HepG2 (cell line): ENCODE measurements at regions not wholly inside any gene's neighbourhood (a gene's known extent, or its start where the extent isn't known, plus 50 kb on each side); places are given as distances from the start of the nearest gene placed in this dataset.

Experiments used
- ASH2L ChIP-seq: fragments of 300-600, 200-600 bp; sonication (generic); IDR thresholded peaks from 2 replicates; pipeline ENCODE4 v1.7.0; 2017; ENCODE audit warnings: low read depth, mild to moderate bottlenecking, moderate library complexity, mixed read lengths, low read length; ENCODE audit not compliant: insufficient read length
- BCL6 ChIP-seq: IDR thresholded peaks from 2 replicates; pipeline ENCODE4 v1.6.1; 2016; ENCODE audit warnings: missing genetic modification reagents, missing compliant biosample characterization
- CBX2 ChIP-seq, 2 experiments: fragments of 200-600 bp in 1 of 2; sonication (generic); formaldehyde crosslinking in 1 of 2; IDR thresholded peaks; 2 replicates each; pipeline versions ENCODE4 v1.7.0 to v1.8.1; 2018 to 2022; ENCODE audit warnings: low read depth in 2 of 2, low read length in 1 of 2, mild to moderate bottlenecking in 1 of 2, missing genetic modification reagents in 1 of 2
- CREB1 ChIP-seq, 2 experiments: fragments of 450-650 bp in 1 of 2; IDR thresholded peaks; 2 replicates each; pipeline ENCODE4 v1.6.1; 2016 to 2017; ENCODE audit warnings: control low read depth in 1 of 2, mild to moderate bottlenecking in 1 of 2, missing compliant biosample characterization in 1 of 2, missing genetic modification characterization in 1 of 2
- KMT2B ChIP-seq: IDR thresholded peaks from 2 replicates; pipeline ENCODE4 v1.6.1; 2016; ENCODE audit warnings: missing genetic modification reagents, missing compliant biosample characterization
- SMC3 ChIP-seq: IDR thresholded peaks from 2 replicates; pipeline ENCODE4 v1.6.1; 2011; ENCODE audit warnings: low read length, improper control_type of control experiment
- TARDBP ChIP-seq: sonication (generic); formaldehyde crosslinking; IDR thresholded peaks from 2 replicates; pipeline ENCODE4 v1.8.0; 2022; ENCODE audit warnings: mild to moderate bottlenecking, missing genetic modification reagents
- ZNF331 ChIP-seq: sonication (generic); formaldehyde crosslinking; IDR thresholded peaks from 2 replicates; pipeline ENCODE4 v1.4.0; 2020; ENCODE audit warnings: missing genetic modification reagents
- ZNF75D ChIP-seq: sonication (generic); formaldehyde crosslinking; IDR thresholded peaks from 2 replicates; pipeline ENCODE4 v1.8.1; 2023; ENCODE audit warnings: missing genetic modification reagents, mild to moderate bottlenecking, borderline replicate concordance
- TF ChIP-seq, protein P1 (sequence below): sonication (generic); formaldehyde crosslinking; IDR thresholded peaks from 2 replicates; pipeline ENCODE4 v1.4.0; 2020; ENCODE audit warnings: missing genetic modification reagents, borderline replicate concordance
- TF ChIP-seq, protein P2 (sequence below): sonication (generic); formaldehyde crosslinking; IDR thresholded peaks from 2 replicates; pipeline ENCODE4 v1.4.0; 2020; ENCODE audit warnings: mild to moderate bottlenecking, missing genetic modification reagents
- TF ChIP-seq, protein P3 (sequence below): sonication (generic); formaldehyde crosslinking; IDR thresholded peaks from 2 replicates; pipeline ENCODE4 v1.5.0; 2020; ENCODE audit warnings: mild to moderate bottlenecking, missing genetic modification reagents, moderate library complexity
- TF ChIP-seq, protein P4 (sequence below): IDR thresholded peaks from 2 replicates; pipeline ENCODE4 v1.6.1; 2012; ENCODE audit warnings: inconsistent platforms

DNA sequence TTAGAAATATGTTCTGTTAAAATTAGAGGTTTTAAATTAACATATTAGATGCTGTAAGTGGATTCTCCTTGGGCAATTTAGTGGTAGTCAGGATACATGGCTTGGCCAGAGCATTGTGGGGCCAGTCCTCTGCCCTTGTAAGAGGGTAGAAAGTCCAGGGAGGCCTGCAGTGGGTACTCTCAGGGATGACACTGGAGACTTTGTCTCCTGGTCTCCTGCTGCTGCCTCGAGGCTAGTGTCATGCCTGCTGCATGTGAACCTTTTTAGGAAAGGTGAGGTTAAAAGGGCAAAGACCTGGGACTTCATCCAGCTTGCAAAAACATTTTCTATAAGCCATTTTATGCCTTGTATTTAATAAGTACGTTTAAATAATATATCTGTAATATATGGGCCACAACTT, 96.8 kb upstream of the PROK2 start:
- TF ChIP-seq, protein P1, sequence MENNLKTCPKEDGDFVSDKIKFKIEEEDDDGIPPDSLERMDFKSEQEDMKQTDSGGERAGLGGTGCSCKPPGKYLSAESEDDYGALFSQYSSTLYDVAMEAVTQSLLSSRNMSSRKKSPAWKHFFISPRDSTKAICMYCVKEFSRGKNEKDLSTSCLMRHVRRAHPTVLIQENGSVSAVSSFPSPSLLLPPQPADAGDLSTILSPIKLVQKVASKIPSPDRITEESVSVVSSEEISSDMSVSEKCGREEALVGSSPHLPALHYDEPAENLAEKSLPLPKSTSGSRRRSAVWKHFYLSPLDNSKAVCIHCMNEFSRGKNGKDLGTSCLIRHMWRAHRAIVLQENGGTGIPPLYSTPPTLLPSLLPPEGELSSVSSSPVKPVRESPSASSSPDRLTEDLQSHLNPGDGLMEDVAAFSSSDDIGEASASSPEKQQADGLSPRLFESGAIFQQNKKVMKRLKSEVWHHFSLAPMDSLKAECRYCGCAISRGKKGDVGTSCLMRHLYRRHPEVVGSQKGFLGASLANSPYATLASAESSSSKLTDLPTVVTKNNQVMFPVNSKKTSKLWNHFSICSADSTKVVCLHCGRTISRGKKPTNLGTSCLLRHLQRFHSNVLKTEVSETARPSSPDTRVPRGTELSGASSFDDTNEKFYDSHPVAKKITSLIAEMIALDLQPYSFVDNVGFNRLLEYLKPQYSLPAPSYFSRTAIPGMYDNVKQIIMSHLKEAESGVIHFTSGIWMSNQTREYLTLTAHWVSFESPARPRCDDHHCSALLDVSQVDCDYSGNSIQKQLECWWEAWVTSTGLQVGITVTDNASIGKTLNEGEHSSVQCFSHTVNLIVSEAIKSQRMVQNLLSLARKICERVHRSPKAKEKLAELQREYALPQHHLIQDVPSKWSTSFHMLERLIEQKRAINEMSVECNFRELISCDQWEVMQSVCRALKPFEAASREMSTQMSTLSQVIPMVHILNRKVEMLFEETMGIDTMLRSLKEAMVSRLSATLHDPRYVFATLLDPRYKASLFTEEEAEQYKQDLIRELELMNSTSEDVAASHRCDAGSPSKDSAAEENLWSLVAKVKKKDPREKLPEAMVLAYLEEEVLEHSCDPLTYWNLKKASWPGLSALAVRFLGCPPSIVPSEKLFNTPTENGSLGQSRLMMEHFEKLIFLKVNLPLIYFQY (CRISPR knock-in tag), result no peak
- TF ChIP-seq, protein P2, sequence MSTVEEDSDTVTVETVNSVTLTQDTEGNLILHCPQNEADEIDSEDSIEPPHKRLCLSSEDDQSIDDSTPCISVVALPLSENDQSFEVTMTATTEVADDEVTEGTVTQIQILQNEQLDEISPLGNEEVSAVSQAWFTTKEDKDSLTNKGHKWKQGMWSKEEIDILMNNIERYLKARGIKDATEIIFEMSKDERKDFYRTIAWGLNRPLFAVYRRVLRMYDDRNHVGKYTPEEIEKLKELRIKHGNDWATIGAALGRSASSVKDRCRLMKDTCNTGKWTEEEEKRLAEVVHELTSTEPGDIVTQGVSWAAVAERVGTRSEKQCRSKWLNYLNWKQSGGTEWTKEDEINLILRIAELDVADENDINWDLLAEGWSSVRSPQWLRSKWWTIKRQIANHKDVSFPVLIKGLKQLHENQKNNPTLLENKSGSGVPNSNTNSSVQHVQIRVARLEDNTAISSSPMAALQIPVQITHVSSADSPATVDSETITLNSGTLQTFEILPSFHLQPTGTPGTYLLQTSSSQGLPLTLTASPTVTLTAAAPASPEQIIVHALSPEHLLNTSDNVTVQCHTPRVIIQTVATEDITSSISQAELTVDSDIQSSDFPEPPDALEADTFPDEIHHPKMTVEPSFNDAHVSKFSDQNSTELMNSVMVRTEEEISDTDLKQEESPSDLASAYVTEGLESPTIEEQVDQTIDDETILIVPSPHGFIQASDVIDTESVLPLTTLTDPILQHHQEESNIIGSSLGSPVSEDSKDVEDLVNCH (CRISPR knock-in tag), result no peak
- TF ChIP-seq KMT2B (CRISPR knock-in tag), result no peak
- TF ChIP-seq TARDBP (CRISPR knock-in tag), result no peak
- no peak for TF ChIP-seq ASH2L
- TF ChIP-seq, protein P3, sequence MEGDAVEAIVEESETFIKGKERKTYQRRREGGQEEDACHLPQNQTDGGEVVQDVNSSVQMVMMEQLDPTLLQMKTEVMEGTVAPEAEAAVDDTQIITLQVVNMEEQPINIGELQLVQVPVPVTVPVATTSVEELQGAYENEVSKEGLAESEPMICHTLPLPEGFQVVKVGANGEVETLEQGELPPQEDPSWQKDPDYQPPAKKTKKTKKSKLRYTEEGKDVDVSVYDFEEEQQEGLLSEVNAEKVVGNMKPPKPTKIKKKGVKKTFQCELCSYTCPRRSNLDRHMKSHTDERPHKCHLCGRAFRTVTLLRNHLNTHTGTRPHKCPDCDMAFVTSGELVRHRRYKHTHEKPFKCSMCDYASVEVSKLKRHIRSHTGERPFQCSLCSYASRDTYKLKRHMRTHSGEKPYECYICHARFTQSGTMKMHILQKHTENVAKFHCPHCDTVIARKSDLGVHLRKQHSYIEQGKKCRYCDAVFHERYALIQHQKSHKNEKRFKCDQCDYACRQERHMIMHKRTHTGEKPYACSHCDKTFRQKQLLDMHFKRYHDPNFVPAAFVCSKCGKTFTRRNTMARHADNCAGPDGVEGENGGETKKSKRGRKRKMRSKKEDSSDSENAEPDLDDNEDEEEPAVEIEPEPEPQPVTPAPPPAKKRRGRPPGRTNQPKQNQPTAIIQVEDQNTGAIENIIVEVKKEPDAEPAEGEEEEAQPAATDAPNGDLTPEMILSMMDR (CRISPR knock-in tag), result no peak
- no peak for TF ChIP-seq CREB1 (IDR thresholded peaks at IDR 0.05)
- TF ChIP-seq CREB1 (CRISPR knock-in tag; IDR thresholded peaks at IDR 0.05), result no peak
- TF ChIP-seq, protein P4, sequence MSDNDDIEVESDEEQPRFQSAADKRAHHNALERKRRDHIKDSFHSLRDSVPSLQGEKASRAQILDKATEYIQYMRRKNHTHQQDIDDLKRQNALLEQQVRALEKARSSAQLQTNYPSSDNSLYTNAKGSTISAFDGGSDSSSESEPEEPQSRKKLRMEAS, result 0 out of 2 replicates have a peak, but pooled peaks have one; percentile 24
- TF ChIP-seq BCL6, result peak; percentile 72
- no peak for TF ChIP-seq ZNF331 (CRISPR knock-in tag)
- no peak for TF ChIP-seq CBX2 (IDR thresholded peaks at IDR 0.05; ENCODE audit: low read depth, low read length)
- no peak for TF ChIP-seq CBX2 (CRISPR knock-in tag; IDR thresholded peaks at IDR 0.05; ENCODE audit: low read depth)
- TF ChIP-seq ZNF75D (CRISPR knock-in tag), result no peak
- no peak for TF ChIP-seq SMC3
